Left cardiac atrium (tissue), 4 donors: ENCODE measurements at regions not wholly inside any gene's neighbourhood (a gene's known extent, or its start where the extent isn't known, plus 50 kb on each side); places are given as distances from the start of the nearest gene placed in this dataset.
A peak's percentile ranks its signal among the peaks of the same experiment; 100 is the strongest.

Source experiments
- ATAC-seq, 2 donors: fragments of 200-7000 bp; cut with Tn5 transposase; one replicate each; pipeline ENCODE4 v1.9.1; 2020; ENCODE audit warnings: mild to moderate bottlenecking in 2 of 2, moderate library complexity in 2 of 2
- DNase-seq: peaks from one replicate; pipeline ENCODE4 v3.0.0-alpha.2; 2020
- intact Hi-C, 2 donors: fragments of 100-400 bp; cut with DNase I; formaldehyde crosslinking; loops; one replicate each; pipeline versions ENCODE4 v1.14.1 to v1.15.1; 2022 to 2023
- donor health status: DM: no; HTN: yes; CAD: no.
- donor health status: DM: no; HTN: yes; CAD: no; lungs with severe emphysema.
- donor health status: DM: yes; HTN: yes; CAD: no.
- donor health status: Dilated cardiomyopathy.

DNA sequence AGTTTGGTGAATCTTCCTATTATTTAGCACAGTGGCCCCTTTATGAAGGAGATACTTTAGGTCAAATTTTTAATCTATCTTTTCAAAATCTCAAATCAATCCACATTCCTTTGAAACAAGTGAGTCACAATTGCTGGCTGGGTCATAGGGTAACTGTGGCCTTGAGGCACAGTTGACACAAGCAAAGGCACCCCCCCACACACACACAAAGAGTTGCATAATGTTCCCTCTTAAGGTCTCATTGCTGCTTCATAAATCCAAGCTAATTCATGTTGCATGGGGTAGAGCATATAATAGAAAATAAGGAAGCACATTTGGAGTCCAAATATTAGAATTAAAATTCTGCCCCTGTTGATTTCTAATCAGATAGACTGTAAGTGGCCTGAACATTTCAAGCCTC is 171.5 kb downstream of the DLEU7 start:
- intact Hi-C loops, result no loop called here
- ATAC-seq (no peak), DNase-seq (no peak)

DNA sequence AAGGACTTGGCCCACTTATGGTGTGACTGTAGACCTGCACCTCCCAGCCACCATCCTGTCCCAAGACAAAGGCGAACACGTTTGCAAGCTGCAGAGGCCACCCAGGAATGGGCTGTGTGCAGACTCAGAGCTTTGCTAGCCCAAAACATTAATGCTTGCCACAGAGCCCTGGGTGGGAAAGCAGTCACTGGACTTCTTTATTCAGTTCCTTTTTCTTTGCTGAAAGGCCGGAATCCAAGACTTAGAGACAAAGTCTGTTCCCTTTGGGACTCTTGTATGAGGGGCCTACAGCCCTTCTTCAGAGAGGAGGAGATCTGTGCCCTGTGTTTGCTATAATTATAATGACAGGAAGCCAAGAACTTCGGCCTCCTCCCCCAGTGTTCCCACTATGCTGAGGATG is 167.8 kb downstream of the DLEU7 start:
- intact Hi-C loops, result no loop called here
- ATAC-seq, result no peak
- no peak for DNase-seq

DNA sequence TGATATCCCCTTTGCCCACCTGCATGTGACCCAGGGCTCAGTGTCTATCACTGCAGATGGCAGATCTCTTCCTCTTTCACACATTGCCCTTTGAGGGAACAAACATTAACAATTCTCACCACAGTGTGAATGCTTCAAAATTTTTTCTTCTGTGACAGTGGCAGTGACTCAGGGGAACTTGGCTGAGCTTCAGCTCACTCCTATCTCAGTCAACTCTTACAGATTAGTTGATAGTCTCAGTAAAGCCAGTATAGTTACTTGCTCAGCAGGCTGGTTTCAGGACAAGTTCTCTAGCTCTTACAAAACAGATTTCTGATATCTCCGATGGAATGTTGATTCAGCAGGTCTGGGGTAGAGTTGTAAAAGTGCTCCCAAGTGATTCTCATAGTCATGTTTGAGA is 166.9 kb downstream of the DLEU7 start:
- ATAC-seq, result peak; percentile 38 to 66
- no peak for DNase-seq
- intact Hi-C loops, result no loop called here

DNA sequence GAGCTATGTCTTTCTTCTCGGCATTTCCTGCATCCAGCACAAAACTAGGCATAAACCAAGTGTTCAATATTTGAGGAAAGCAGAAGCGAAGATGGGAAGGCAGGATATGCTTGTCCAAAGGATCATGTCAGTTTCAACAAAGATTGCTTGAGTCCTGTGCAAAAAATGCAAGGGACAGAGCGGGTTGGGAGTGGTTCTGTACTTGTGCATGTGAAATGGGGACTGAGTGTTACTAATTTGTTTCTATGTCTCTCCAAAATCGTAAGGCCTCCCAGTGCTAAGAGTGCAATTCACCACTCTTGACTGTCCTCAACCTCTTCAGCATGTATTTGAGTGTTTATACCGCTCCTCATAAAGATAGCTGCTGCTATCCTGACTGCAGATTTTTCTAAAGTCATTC is 166.2 kb downstream of the DLEU7 start:
- intact Hi-C loops, result no loop called here
- DNase-seq, result no peak
- ATAC-seq, result no peak

DNA sequence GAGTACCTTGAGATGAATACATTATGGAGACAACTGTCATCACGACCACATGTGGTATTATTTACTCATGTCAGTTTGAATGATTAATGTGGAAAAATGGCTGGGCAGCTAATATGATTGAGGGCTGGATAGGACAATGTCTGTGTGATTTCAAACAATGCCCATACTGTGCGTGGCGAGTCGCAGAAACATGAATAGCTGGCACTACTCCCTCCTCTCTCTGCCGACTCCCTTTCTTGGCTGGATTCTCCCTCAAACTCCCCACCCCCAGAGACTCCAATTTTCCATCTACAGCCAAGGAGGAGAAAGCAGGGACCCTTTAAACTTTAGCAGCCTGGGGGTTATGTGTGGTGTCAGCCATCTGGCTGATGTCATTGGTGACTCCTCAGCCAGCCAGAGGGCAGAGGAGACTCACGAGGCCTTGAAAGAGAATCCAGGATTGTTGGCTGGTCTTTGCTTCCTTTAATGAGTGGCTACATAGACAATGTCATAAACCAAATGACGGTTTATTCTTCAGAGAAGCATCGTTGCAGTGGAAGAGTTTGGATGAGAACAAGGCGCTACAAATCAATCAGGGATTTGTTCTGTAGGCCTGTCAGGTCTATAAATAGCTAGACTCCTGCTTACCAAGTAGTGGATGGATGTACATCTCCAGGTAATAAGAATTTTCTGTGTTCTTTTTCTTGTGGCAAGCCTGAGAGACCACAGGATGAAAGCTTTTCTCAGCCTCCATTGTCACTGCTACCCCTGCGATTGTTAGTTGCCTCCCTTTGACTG is 165.6 kb downstream of the DLEU7 start:
- intact Hi-C loops, result no loop called here
- DNase-seq (no peak), ATAC-seq (peak; percentile 50 to 53)

DNA sequence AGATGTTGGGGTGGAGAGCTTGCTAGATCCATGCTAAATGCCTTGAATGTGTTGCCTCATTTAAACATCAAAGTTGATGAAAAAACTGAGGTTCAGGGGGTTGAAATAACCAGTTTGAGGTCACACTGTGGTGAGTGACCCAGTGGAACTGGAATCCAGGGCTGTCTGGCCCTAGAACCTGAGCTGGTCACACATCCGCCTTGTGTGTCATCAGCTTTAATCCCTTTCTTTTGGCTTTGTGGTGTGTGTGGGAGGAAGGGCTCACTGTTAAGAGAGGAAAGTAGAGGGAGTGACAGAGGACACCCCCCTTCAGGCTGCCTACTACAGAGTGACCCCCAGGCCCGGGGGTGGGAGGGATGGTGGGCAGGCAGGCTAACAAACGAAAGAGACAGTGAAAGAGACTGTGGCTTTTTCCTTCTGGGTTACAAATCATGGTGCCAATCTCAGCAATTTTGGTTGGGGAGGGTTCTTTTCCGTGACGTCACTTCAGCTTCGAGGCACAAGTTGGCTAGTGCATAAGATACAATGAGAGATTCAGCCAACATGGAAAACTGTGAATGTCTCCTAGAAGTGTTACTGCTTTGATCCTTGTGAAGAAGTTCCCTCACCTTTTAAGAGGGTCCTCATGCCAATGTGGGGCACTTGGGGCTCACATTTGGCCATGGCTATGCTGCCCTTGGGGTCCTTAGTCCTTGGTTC is 164.9 kb downstream of the DLEU7 start:
- no peak for ATAC-seq
- no peak for DNase-seq
- intact Hi-C loops, result no loop called here

DNA sequence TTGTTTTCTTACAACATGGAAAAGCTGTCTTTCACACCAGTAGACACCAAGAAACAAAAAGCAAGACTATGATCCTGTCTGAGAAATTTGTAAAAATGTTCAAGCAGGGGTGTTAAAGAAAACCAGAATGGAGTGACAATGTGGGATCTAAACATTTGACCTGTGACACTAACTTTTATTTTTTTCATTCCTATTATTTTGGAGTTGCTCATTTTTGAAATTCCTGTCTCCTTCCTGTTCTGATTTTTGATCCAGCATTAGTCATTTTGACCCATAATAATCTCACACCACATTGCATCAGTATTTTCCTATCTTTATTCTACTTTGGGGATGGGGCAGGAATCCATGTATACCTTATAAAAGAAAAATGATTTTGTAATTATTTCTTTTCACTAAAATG is 164.2 kb downstream of the DLEU7 start:
- ATAC-seq (no peak), DNase-seq (no peak)
- intact Hi-C loops, result no loop called here

DNA sequence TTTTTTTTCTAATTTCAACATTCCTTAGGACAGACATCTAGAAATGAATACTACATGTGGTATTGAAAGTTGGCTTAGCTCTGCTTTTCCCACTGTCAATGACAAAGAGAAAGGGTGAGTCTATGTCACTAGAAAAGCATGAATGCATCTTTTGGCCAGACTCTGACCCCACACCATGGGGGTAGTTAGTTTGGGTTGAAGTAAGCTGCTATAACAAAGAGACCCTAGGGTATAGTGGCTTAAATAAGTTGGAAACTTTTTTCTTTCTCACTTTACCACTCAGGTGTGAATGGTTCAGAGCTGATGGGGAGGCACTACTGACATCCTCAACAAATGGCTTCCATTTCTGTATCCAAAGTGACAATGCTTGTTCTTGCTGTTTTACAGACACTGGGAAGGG is 161.5 kb downstream of the DLEU7 start:
- DNase-seq, result no peak

DNA sequence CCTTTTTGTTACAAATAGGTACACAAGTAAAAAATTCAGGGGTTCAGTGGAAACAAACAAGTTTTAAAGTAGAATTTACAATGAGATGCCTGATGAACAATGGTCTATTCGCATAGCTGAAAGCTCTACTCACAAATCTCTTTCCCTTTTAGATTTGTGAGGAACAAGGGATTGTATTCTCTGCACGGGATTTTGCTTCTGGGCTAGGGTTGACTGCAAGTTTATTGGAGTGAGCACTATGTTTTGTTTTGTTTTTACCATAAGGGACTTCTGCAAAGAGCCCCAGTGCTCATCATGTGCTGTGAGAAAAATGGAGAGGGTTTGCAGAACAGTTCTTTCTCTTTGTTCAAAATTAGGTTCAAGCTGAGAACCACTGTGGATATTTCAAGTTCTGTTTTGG is 160.5 kb downstream of the DLEU7 start:
- DNase-seq, result no peak
- intact Hi-C loops, result no loop called here
- no peak for ATAC-seq

More for the DNA sequence above, 161.5 kb downstream of the DLEU7 start:
- intact Hi-C loops, result no loop called here
- no peak for ATAC-seq

DNA sequence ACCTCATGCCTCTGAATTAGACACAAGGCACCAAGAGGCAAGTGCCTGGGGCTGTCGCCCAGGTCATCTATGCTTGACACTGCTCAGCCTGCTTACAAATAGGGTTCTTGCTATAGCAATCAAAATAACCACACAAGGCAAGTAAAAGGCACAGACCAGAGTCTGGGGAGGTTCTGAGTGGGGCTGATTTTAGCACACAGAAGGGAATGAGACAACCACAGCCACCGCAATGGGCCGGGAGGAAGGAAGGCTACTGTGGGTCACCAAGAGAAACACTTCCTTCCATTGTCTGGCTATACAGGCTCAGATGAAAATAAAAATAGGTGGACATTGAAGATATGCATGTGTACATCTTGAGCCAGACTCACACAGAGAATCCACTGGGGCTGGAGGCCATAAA is 159.1 kb downstream of the DLEU7 start:
- no peak for DNase-seq
- intact Hi-C loops, result no loop called here
- ATAC-seq, result peak; percentile 58 to 62

DNA sequence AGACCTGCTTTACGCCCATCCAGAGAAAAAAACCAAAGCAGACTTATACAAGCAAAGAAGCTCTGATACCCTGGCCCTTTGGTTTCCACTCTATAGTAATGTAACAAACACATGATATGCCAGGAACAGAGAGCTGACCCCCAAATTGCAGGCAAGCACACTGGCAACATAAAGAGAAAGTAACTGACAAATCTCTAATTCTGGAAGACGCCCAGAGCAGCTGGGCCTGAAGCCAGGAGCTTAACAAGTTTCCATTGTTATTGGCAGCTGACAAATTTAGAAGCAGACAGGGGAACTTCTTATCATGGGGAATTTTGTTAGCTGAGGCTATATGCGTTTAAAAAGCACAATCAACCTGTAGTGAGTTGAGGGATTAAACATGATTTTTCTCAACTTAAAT is 158.0 kb downstream of the DLEU7 start:
- peak; percentile 83 for DNase-seq
- intact Hi-C loops, result no loop called here
- ATAC-seq, result peak; percentile 72 to 77

DNA sequence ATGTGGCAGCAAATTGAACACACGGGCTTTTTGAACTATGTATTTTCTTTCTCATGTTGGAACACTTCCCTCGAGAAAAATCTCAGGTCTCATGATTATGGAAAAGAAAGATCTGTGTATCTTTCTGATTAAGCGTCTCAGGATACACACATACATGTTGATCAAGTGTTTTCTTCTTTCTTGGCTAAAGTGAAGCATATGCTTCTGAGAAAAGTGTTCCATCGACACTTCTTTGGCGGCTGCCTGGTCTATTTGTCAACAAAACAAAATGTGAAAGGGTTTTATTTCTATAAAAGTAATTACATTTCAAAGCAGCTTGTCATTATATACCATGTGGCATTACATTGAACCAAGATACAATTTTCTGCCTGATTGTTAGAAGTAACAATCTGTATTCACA is 157.5 kb downstream of the DLEU7 start:
- DNase-seq (no peak), ATAC-seq (no peak)
- intact Hi-C loops, result no loop called here

DNA sequence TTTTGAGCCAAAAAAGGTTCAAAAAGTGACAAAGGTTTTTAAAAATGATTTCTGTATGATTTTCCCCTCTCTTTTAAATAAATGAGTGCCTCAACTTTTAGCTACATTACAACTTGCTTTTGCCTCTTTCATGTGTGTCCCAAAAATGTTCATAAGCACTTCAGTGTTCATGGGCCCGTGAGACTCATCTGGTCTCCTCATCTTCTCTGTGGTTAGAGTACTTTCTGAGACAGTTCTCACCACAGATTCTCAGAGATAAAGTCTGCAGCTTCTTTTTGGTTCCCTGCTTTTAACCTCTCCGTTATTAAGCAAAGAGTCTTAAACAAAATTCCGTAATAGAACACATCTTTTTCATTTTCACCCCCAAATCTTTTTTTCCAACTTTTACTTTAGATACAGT is 156.9 kb downstream of the DLEU7 start:
- ATAC-seq (no peak), DNase-seq (no peak)
- intact Hi-C loops, result no loop called here

DNA sequence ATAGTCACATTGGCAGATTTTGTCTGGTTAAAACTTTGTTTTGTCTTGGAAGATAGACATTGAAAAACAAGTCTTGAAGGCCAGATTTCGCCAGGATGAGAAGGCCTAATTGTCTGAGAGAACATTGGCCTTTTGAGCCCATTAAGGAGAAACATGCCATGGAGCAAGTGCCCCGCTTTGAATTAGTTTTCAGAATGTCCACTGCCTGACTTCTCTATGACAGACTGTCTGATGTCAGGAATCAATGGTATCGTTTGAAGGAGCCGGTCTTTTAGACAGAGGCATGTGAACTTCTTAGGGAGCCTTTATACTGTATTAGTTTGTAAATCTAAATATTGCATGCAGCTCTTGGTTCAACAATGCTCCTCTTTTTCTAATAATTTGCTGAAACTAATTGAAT is 155.9 kb downstream of the DLEU7 start:
- no peak for DNase-seq
- intact Hi-C loops, result no loop called here
- no peak for ATAC-seq

DNA sequence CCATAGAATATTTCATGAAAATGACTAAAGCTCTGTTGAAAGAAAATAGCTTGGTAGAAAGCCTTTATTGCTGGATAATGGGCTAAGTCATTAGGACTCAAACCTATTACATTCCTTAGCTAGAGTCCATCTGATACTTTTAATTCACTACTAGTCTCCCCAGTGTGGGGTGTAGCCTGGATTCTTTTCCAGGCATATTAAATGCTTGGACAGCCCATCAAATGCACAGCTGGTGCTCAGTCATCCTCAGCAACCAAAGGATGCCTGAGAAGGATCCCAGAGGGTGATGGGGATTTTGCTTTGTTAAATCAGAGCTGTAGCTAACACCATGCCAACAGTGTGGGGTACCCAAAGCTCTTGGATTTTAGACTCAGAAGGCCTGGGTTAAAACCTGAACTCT is 153.5 kb downstream of the DLEU7 start:
- no peak for ATAC-seq
- intact Hi-C loops, result loop anchor here in 1 of 2 donors (10.0 kb wide), 1 partner anchor 105 kb away; no protein-coding TSS in a partner anchor
- no peak for DNase-seq

DNA sequence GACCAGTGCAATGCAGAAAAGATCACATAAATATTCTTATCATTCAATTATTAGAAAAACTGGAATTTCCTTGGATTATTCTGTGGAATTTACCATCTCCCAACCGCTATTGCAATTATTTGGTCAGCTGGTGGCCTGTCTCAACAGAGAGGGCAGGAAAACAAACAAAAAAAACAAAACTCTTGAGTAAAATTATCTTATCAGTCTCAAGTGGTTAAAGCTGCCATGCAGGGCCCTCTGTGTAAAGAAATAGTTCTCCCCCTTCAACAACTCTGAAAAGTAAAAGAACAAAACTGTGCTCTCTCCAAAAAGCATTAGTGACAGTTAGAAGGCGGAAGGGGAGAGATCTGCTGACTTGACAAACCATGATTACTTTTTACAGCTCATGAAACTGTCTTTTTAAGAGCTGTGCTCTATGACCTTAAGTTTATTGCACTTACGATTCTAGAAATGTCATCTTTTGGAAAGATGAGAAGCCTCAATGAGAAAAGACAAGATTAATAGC is 152.3 kb downstream of the DLEU7 start:
- intact Hi-C loops, result loop anchor here in 1 of 2 donors (10.0 kb wide), 1 partner anchor 106 kb away; no protein-coding TSS in a partner anchor
- no peak for DNase-seq

DNA sequence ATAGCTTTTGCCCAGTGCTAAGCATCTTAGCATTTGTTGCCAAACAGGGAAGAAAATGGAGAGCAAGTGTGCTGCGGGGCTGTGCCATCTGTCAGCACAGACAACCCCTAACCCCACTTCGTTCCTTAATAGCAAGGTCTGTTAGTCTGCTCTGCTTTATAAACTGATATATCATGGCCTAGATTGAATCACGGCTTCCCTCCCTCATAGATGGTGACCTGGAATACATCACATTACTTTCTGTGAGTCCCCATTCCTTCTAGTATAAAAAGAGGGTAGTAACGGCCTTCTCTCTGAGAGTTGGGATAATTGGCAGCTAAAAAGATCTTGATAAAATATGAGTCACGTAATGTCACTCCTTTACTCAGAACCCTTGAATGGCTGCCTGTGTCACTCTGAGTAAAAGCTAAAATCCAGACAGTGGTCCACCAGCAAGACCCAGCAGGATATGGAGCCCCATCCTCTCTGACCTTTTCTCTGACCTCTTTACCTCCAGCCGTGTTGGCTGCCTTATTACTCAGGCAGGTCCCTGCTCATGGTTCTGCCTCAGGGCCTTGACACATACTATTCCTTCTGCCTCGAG is 151.7 kb downstream of the DLEU7 start:
- intact Hi-C loops, result loop anchor here in 1 of 2 donors (10.0 kb wide), 1 partner anchor 107 kb away; no protein-coding TSS in a partner anchor
- ATAC-seq (peak in 1 of 2 donors; percentile 30), DNase-seq (no peak)

More for the DNA sequence above, 152.3 kb downstream of the DLEU7 start:
- ATAC-seq, result no peak

DNA sequence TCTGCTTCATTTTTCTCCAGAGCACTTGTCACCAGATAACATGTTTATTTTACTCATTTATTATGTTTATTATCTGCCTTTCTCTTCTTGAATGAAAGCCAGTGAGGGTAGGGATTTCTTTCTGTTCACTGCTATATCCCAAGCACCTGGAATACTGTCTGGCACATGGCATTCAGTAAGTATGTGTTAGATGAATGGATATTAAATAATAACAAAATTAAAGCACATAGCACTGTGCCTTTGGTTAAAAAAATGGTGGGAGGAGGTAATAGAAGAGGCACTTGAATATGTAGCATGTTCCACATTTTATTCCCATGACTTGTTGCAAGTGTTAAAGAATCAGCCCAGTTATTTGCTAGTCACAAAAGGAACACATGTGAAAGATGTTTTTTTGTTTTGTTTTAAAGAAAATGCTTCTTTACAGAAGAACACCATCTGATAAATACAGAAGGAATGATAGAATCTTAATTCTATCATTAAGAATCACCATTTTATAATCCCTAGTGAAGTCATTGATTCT is 151.0 kb downstream of the DLEU7 start:
- ATAC-seq (no peak), DNase-seq (no peak)
- intact Hi-C loops, result loop anchor here in 1 of 2 donors (10.0 kb wide), 1 partner anchor 108 kb away; no protein-coding TSS in a partner anchor

DNA sequence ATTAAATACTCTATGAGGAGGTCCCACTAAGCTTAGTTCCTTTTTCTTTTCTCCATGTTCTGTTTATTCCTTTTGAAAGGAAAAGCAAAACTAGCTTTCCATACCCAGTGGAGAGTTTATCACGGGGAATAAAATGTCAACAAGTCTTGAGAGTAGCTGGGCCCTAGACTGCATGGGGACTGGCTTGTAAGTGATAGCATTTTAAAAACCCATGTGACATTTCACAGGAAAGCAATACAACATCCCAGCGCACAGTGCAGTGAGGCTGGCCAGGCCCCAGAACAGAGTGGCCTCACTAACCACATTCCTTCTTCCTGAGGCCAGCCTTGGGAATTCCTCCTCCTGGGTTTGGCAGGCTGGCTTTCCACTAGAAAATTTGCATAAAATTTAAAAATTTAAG is 149.8 kb downstream of the DLEU7 start:
- intact Hi-C loops, result loop anchor here in 1 of 2 donors (10.0 kb wide), 1 partner anchor 109 kb away; no protein-coding TSS in a partner anchor
- peak; percentile 85 to 90 for ATAC-seq
- peak; percentile 51 for DNase-seq
